Activated CD8-positive, alpha-beta T cell treated with anti-CD3 and anti-CD28 coated beads for 36 hours (primary cell): ENCODE measurements at regions not wholly inside any gene's neighbourhood (a gene's known extent, or its start where the extent isn't known, plus 50 kb on each side); places are given as distances from the start of the nearest gene placed in this dataset.

Experiments used
- ATAC-seq: fragments of 200-7000 bp; cut with Tn5 transposase; one replicate; pipeline ENCODE4 v1.10.0; 2021; ENCODE audit warnings: mild to moderate bottlenecking, moderate library complexity
- CTCF ChIA-PET: fragments of 350-600 bp; sonication (Branson Sonifier 250); formaldehyde crosslinking; loops from one replicate; lab custom pipeline; 2021; ENCODE audit warnings: antibody characterized with exemption; lab: Charles Lee
- POLR2A ChIA-PET: fragments of 350-600 bp; sonication (Branson Sonifier 250); formaldehyde crosslinking; loops from one replicate; lab custom pipeline; 2021; ENCODE audit warnings: antibody characterized with exemption; lab: Charles Lee
- DNase-seq: peaks from one replicate; pipeline ENCODE4 v3.0.0-alpha.2; 2020
- H3K27ac Mint-ChIP-seq: one replicate; pipeline ENCODE4 v1.8.0; 2021; ENCODE audit warnings: mild to moderate bottlenecking, mixed read lengths
- H3K27me3 Mint-ChIP-seq: one replicate; pipeline ENCODE4 v1.8.0; 2021; ENCODE audit warnings: mixed read lengths
- H3K36me3 Mint-ChIP-seq: one replicate; pipeline ENCODE4 v1.8.0; 2021; ENCODE audit warnings: low read depth, mixed read lengths
- H3K4me1 Mint-ChIP-seq: one replicate; pipeline ENCODE4 v1.8.0; 2021; ENCODE audit warnings: low read depth, mixed read lengths
- H3K4me3 Mint-ChIP-seq: one replicate; pipeline ENCODE4 v1.8.0; 2021; ENCODE audit warnings: mild to moderate bottlenecking, moderate library complexity, mixed read lengths
- H3K9me3 Mint-ChIP-seq: one replicate; pipeline ENCODE4 v1.8.0; 2021; ENCODE audit warnings: mixed read lengths
- CTCF ChIP-seq: fragments of 200-600 bp; IDR thresholded peaks from one replicate; pipeline ENCODE4 v1.8.0; 2022; ENCODE audit warnings: antibody characterized with exemption, mild to moderate bottlenecking
- intact Hi-C: fragments of 100-400 bp; cut with micrococcal nuclease; formaldehyde crosslinking; loops from one replicate; pipeline ENCODE4 v1.10.0; 2022

GRCh38 chr6:22199771-22200170 is 97.1 kb downstream of the PRL start:
- intact Hi-C loops: no loop called here
- Mint-ChIP-seq H3K4me3 (no peak overlapping the region), H3K27me3 (no peaks in the 10 kb centered on the region), H3K27ac (no peak overlapping the region), H3K4me1 (no peaks in the 10 kb centered on the region), H3K36me3 (no peaks in the 10 kb centered on the region), H3K9me3 (no peaks in the 10 kb centered on the region)
- ATAC-seq (no peak), DNase-seq (no peak)
- CTCF ChIA-PET: no interaction called here
- POLR2A ChIA-PET: no interaction called here
- no peak for TF ChIP-seq CTCF

GRCh38 chr6:22204153-22204552 is 92.7 kb downstream of the PRL start:
- intact Hi-C loops: no loop called here
- ChIA-PET CTCF (no interaction called here), POLR2A (no interaction called here)
- H3K4me1 Mint-ChIP-seq: no peaks in the 10 kb centered on the region
- H3K36me3 Mint-ChIP-seq: no peaks in the 10 kb centered on the region
- no peak for DNase-seq
- ATAC-seq: no peak
- H3K27me3 Mint-ChIP-seq: no peaks in the 10 kb centered on the region
- H3K4me3 Mint-ChIP-seq: no peak overlapping the region
- no peak overlapping the region for H3K27ac Mint-ChIP-seq
- TF ChIP-seq CTCF: no peak
- no peaks in the 10 kb centered on the region for H3K9me3 Mint-ChIP-seq

GRCh38 chr6:22205266-22205665 is 91.6 kb downstream of the PRL start:
- ChIA-PET POLR2A (no interaction called here), CTCF (no interaction called here)
- H3K36me3 Mint-ChIP-seq: no peaks in the 10 kb centered on the region
- H3K4me3 Mint-ChIP-seq: no peak overlapping the region
- no peaks in the 10 kb centered on the region for H3K27me3 Mint-ChIP-seq
- DNase-seq: no peak
- no peak for ATAC-seq
- H3K4me1 Mint-ChIP-seq: no peaks in the 10 kb centered on the region
- TF ChIP-seq CTCF: no peak
- intact Hi-C loops: no loop called here
- H3K27ac Mint-ChIP-seq: no peak overlapping the region
- no peaks in the 10 kb centered on the region for H3K9me3 Mint-ChIP-seq

GRCh38 chr6:22206106-22206505 is 90.7 kb downstream of the PRL start:
- Mint-ChIP-seq H3K27ac (no peak overlapping the region), H3K4me3 (no peak overlapping the region), H3K36me3 (no peaks in the 10 kb centered on the region), H3K9me3 (no peaks in the 10 kb centered on the region), H3K4me1 (no peaks in the 10 kb centered on the region), H3K27me3 (no peaks in the 10 kb centered on the region)
- ChIA-PET POLR2A (no interaction called here), CTCF (no interaction called here)
- intact Hi-C loops: no loop called here
- ATAC-seq: no peak
- no peak for TF ChIP-seq CTCF
- no peak for DNase-seq

- TF ChIP-seq CTCF: no peak
- DNase-seq (no peak), ATAC-seq (no peak)
- CTCF ChIA-PET: no interaction called here
- Mint-ChIP-seq H3K4me1 (no peaks in the 10 kb centered on the region), H3K36me3 (no peaks in the 10 kb centered on the region), H3K27ac (no peak overlapping the region), H3K4me3 (no peak overlapping the region), H3K27me3 (no peaks in the 10 kb centered on the region), H3K9me3 (no peaks in the 10 kb centered on the region)
- intact Hi-C loops: no loop called here
- POLR2A ChIA-PET: no interaction called here
Observed at GRCh38 chr6:22208026-22208425, 88.8 kb downstream of the PRL start.
